OCI-LY1 (cell line): ENCODE measurements at regions not wholly inside any gene's neighbourhood (a gene's known extent, or its start where the extent isn't known, plus 50 kb on each side); places are given as distances from the start of the nearest gene placed in this dataset.

Experiments
- CTCF ChIP-seq: fragments of 200-600 bp; sonication (generic), shearing (Covaris generic); IDR thresholded peaks from 2 replicates; pipeline ENCODE4 v1.5.1; 2017; ENCODE audit warnings: mild to moderate bottlenecking, antibody characterized with exemption, low read length, moderate library complexity, mixed read lengths
- EZH2 ChIP-seq: fragments of 200-600 bp; sonication (generic), shearing (Covaris generic); IDR thresholded peaks from 2 replicates; pipeline ENCODE4 v1.8.0; 2017; ENCODE audit warnings: borderline replicate concordance, mixed run types, mild to moderate bottlenecking, antibody characterized with exemption, low read length, moderate library complexity, mixed read lengths

GRCh38 chr5:159493696-159494095, 163.4 kb upstream of the IL12B start:
- no peak for TF ChIP-seq CTCF
- no peak for TF ChIP-seq EZH2
